CD14-positive monocyte (primary cell): ENCODE measurements at regions not wholly inside any gene's neighbourhood (a gene's known extent, or its start where the extent isn't known, plus 50 kb on each side); places are given as distances from the start of the nearest gene placed in this dataset.

Experiments
- DNase-seq, 3 donors: peaks; one replicate each; pipeline ENCODE4 v3.0.0-alpha.2; 2011 to 2022
- H2AFZ ChIP-seq: 2 replicates; pipeline ENCODE4 v1.6.0; 2012; ENCODE audit warnings: mild to moderate bottlenecking, low read depth, low read length, inconsistent platforms; ENCODE audit not compliant: insufficient read depth, poor library complexity, severe bottlenecking
- H3K27ac ChIP-seq, 2 donors: 1 replicate in 1 of 2; 2 replicates in 1 of 2; pipeline ENCODE4 v1.5.1; 2012 to 2013; ENCODE audit warnings: low read length in 2 of 2, control low read depth in 1 of 2, inconsistent platforms in 1 of 2, low read depth in 1 of 2, mild to moderate bottlenecking in 1 of 2
- H3K27me3 ChIP-seq, 2 donors: one replicate each; pipeline versions ENCODE4 v1.6.0 to v1.6.1; 2011 to 2013; ENCODE audit warnings: low read length in 2 of 2; ENCODE audit not compliant: control insufficient read depth in 2 of 2, insufficient read depth in 2 of 2
- H3K36me3 ChIP-seq, 2 donors: replicated peaks in 1 of 2; 1 replicate in 1 of 2; 2 replicates in 1 of 2; pipeline versions ENCODE4 v1.5.1 to v1.6.1; 2012 to 2013; ENCODE audit warnings: low read length in 2 of 2, control low read depth in 1 of 2, inconsistent platforms in 1 of 2, mild to moderate bottlenecking in 1 of 2; ENCODE audit not compliant: insufficient read depth in 2 of 2, control insufficient read depth in 1 of 2
- H3K4me1 ChIP-seq, 2 donors: 1 replicate in 1 of 2; 2 replicates in 1 of 2; pipeline versions ENCODE4 v1.5.1 to v1.6.1; 2012 to 2013; ENCODE audit warnings: low read length in 2 of 2, control low read depth in 1 of 2, inconsistent platforms in 1 of 2, mild to moderate bottlenecking in 1 of 2, moderate library complexity in 1 of 2; ENCODE audit not compliant: insufficient read depth in 2 of 2, control insufficient read depth in 1 of 2
- H3K4me2 ChIP-seq: replicated peaks from 2 replicates; pipeline ENCODE3; 2012; ENCODE audit warnings: low read length, moderate library complexity, mild to moderate bottlenecking; ENCODE audit not compliant: poor library complexity, severe bottlenecking; ENCODE audit errors: extremely low read depth
- H3K4me3 ChIP-seq, 3 experiments: fragments of 200-600 bp in 1 of 3; sonication (generic) in 1 of 3; replicated peaks in 1 of 3; 1 replicate in 2 of 3; 2 replicates in 1 of 3; pipeline ENCODE4 v1.5.1; 2011 to 2013; ENCODE audit warnings: low read length in 3 of 3, mild to moderate bottlenecking in 3 of 3, control low read depth in 2 of 3, low read depth in 2 of 3, inconsistent platforms in 1 of 3, moderate library complexity in 1 of 3
- H3K79me2 ChIP-seq: 2 replicates; pipeline ENCODE4 v1.6.0; 2012; ENCODE audit warnings: mild to moderate bottlenecking, control low read depth, inconsistent platforms, low read length, moderate library complexity; ENCODE audit not compliant: insufficient read depth
- H3K9ac ChIP-seq: 2 replicates; pipeline ENCODE4 v1.6.0; 2017; ENCODE audit warnings: low read length, mild to moderate bottlenecking; ENCODE audit not compliant: insufficient read depth, poor library complexity, severe bottlenecking
- H3K9me3 ChIP-seq, 2 donors: replicated peaks in 1 of 2; 1 replicate in 1 of 2; 2 replicates in 1 of 2; pipeline versions ENCODE4 v1.5.1 to v1.6.1; 2012 to 2013; ENCODE audit warnings: low read length in 2 of 2, control low read depth in 1 of 2; ENCODE audit not compliant: control insufficient read depth in 1 of 2, insufficient read depth in 1 of 2
- H4K20me1 ChIP-seq: 2 replicates; pipeline ENCODE4 v1.6.0; 2012; ENCODE audit warnings: mild to moderate bottlenecking, low read length, control low read depth, moderate library complexity; ENCODE audit not compliant: insufficient read depth
- H3K27ac Mint-ChIP-seq, 7 donors: one replicate each; pipeline ENCODE4 v1.8.0; 2020; ENCODE audit warnings: mild to moderate bottlenecking in 7 of 7, mixed read lengths in 7 of 7, moderate library complexity in 6 of 7, inconsistent platforms in 2 of 7
- H3K27me3 Mint-ChIP-seq, 3 donors: one replicate each; pipeline ENCODE4 v1.8.0; 2021 to 2022; ENCODE audit warnings: low read depth in 3 of 3, mild to moderate bottlenecking in 3 of 3, mixed read lengths in 3 of 3, moderate library complexity in 3 of 3, inconsistent platforms in 1 of 3
- H3K36me3 Mint-ChIP-seq, 2 donors: one replicate each; pipeline ENCODE4 v1.8.0; 2020; ENCODE audit warnings: mixed read lengths in 2 of 2, inconsistent platforms in 1 of 2, mild to moderate bottlenecking in 1 of 2
- H3K4me1 Mint-ChIP-seq: one replicate; pipeline ENCODE4 v1.8.0; 2020; ENCODE audit warnings: mild to moderate bottlenecking, mixed read lengths
- H3K4me3 Mint-ChIP-seq, 2 donors: one replicate each; pipeline ENCODE4 v1.8.0; 2020; ENCODE audit warnings: mild to moderate bottlenecking in 2 of 2, mixed read lengths in 2 of 2, moderate library complexity in 1 of 2
- H3K9me3 Mint-ChIP-seq, 7 donors: one replicate each; pipeline ENCODE4 v1.8.0; 2020 to 2022; ENCODE audit warnings: mixed read lengths in 7 of 7, mild to moderate bottlenecking in 6 of 7, moderate library complexity in 6 of 7, inconsistent platforms in 2 of 7
- WGBS: methylation state at CpG from one replicate; pipeline ENCODE4 v1.1.5; 2013; ENCODE audit warnings: missing lambda C conversion rate; ENCODE audit not compliant: insufficient coverage; 5-methylcytosine and 5-hydroxymethylcytosine counted together
- intact Hi-C, 2 donors: fragments of 100-400 bp; cut with micrococcal nuclease; formaldehyde crosslinking; loops; one replicate each; pipeline versions ENCODE4 v1.15.0 to v1.15.1; 2023
- TF ChIP-seq, protein P1 (sequence below): fragments of 200-600 bp; IDR thresholded peaks from one replicate; pipeline ENCODE4 v1.8.0; 2022; ENCODE audit warnings: antibody characterized with exemption, mild to moderate bottlenecking

DNA sequence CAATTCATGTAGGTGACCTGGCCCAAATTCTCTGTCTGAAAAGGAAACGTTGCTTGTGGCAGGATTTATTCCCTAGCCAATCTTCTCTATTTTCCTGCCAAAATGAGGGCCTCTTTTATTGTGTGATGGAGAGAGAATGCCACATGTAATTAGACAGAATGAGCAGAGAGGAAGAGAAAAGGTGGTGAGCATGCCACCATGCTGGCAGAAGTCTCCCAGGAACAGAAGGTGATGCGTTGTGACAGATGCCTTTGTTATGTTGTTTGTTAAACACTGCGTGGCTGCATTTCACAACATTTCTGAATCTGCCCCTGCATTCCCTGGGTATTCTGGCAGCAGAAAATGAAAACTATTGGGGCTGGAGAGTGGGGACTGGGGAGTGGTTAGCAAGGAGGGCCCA is 577.6 kb downstream of the TLR4 start:
- H3K27ac ChIP-seq, result no peak overlapping the region
- no peaks in the 10 kb centered on the region for H3K27me3 ChIP-seq
- no peak overlapping the region for H3K9ac ChIP-seq
- no peak overlapping the region for H3K27ac Mint-ChIP-seq
- no peak for DNase-seq
- no peaks in the 10 kb centered on the region for H3K36me3 Mint-ChIP-seq
- H3K4me2 ChIP-seq, result no peak overlapping the region
- no peaks in the 10 kb centered on the region for H3K9me3 ChIP-seq
- TF ChIP-seq, protein P1, sequence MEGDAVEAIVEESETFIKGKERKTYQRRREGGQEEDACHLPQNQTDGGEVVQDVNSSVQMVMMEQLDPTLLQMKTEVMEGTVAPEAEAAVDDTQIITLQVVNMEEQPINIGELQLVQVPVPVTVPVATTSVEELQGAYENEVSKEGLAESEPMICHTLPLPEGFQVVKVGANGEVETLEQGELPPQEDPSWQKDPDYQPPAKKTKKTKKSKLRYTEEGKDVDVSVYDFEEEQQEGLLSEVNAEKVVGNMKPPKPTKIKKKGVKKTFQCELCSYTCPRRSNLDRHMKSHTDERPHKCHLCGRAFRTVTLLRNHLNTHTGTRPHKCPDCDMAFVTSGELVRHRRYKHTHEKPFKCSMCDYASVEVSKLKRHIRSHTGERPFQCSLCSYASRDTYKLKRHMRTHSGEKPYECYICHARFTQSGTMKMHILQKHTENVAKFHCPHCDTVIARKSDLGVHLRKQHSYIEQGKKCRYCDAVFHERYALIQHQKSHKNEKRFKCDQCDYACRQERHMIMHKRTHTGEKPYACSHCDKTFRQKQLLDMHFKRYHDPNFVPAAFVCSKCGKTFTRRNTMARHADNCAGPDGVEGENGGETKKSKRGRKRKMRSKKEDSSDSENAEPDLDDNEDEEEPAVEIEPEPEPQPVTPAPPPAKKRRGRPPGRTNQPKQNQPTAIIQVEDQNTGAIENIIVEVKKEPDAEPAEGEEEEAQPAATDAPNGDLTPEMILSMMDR, result no peak
- no peak overlapping the region for H3K4me3 Mint-ChIP-seq
- no peaks in the 10 kb centered on the region for H3K79me2 ChIP-seq
- 40% methylated on average over 1 of the region's 3 CpGs for WGBS
- H2AFZ ChIP-seq, result no peak overlapping the region
- no peak overlapping the region for H3K4me3 ChIP-seq
- no peaks in the 10 kb centered on the region for H4K20me1 ChIP-seq
- H3K4me1 ChIP-seq, result no peaks in the 10 kb centered on the region
- H3K4me1 Mint-ChIP-seq, result no peaks in the 10 kb centered on the region
- H3K27me3 Mint-ChIP-seq, result peaks cover 0 to 1% (median 0%) of the 10 kb centered on the region in 3 donors
- no peaks in the 10 kb centered on the region for H3K36me3 ChIP-seq
- intact Hi-C loops, result no loop called here
- peaks cover 0 to 2% (median 0%) of the 10 kb centered on the region in 7 donors for H3K9me3 Mint-ChIP-seq

DNA sequence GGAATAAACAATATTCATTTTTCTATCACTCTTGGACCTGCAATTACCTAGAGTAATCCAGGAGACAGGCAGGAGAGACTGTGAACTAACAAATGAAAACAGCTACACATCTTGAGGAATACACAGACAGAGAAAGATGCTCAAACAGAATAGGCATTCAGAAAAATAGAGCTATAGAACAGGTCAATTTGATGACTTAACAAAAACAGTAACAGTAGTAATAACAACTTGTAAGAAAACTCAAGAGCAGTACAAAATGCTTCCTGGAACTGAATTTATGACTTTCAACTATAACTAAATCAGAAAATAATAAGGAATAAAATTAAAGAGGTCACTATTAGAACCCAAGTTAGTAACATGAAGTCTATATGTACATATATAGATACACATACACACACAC is 579.3 kb downstream of the TLR4 start:
- H3K4me1 Mint-ChIP-seq, result no peaks in the 10 kb centered on the region
- H3K27me3 Mint-ChIP-seq, result no peaks in the 10 kb centered on the region
- H2AFZ ChIP-seq, result no peak overlapping the region
- intact Hi-C loops, result no loop called here
- H3K36me3 ChIP-seq, result no peaks in the 10 kb centered on the region
- H3K4me3 ChIP-seq, result no peak overlapping the region
- no peak for DNase-seq
- no peaks in the 10 kb centered on the region for H3K27me3 ChIP-seq
- H3K9me3 ChIP-seq, result no peaks in the 10 kb centered on the region
- no peaks in the 10 kb centered on the region for H3K79me2 ChIP-seq
- H3K4me3 Mint-ChIP-seq, result no peak overlapping the region
- TF ChIP-seq, protein P1, result no peak
- no peaks in the 10 kb centered on the region for H4K20me1 ChIP-seq
- H3K27ac ChIP-seq, result no peak overlapping the region
- no peaks in the 10 kb centered on the region for H3K4me1 ChIP-seq
- H3K36me3 Mint-ChIP-seq, result no peaks in the 10 kb centered on the region
- H3K27ac Mint-ChIP-seq, result no peak overlapping the region
- no peak overlapping the region for H3K4me2 ChIP-seq
- peaks cover 0 to 2% (median 0%) of the 10 kb centered on the region in 7 donors for H3K9me3 Mint-ChIP-seq
- no peak overlapping the region for H3K9ac ChIP-seq
